ENCODE measurements at regions not wholly inside any gene's neighbourhood (a gene's known extent, or its start where the extent isn't known, plus 50 kb on each side); places are given as distances from the start of the nearest gene placed in this dataset.

DNA sequence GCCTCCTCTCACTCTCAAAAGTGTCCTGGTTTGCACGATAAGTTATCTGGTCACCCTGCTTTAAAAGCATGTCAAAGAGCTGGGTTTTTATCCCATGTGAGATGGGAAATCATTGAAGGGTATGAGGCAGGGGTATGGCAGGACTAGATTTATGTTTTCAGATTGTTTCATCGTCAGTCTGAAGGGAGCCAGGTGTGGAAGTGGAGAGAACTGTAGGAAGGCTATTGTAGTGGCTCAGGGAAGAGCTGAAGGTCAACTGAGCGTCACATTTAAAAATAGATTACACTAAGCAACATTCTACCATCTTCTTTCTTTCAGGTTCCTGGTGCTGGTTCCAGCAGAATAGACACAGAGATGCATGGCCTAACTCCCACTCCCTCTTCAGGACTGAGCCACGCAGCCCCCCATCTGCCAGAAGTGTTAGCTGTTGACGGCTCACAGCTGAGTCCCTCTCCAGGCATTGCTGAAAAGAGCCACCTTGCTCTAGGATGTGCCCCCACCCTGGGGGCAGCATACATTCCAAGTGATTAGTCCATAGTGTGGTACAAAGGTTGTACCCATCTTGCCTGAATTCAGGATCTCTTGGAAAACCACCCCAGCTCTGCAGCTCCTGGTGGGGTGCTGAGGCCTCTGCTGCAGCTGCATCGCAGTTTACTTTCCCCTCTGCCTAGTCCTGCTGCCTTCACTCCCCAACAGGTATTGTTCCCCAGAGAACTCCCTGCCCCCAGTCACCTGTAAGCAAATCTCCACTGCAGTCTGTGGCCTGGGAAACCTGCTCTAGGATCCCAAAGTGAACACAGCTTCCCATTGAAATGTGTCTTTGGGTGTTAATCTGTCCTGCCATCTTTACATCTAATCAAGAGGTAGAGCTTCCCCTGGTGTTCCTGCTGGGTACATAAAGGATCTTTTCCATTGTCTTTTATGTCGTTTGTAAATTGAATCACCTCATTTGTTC, 79.5 kb upstream of the KLF7 start:
- TF ChIP-seq CTCF (IDR thresholded peaks at IDR 0.05; ENCODE audit: low read depth, low read length, missing input control), result no peak
- TF ChIP-seq, protein P1, sequence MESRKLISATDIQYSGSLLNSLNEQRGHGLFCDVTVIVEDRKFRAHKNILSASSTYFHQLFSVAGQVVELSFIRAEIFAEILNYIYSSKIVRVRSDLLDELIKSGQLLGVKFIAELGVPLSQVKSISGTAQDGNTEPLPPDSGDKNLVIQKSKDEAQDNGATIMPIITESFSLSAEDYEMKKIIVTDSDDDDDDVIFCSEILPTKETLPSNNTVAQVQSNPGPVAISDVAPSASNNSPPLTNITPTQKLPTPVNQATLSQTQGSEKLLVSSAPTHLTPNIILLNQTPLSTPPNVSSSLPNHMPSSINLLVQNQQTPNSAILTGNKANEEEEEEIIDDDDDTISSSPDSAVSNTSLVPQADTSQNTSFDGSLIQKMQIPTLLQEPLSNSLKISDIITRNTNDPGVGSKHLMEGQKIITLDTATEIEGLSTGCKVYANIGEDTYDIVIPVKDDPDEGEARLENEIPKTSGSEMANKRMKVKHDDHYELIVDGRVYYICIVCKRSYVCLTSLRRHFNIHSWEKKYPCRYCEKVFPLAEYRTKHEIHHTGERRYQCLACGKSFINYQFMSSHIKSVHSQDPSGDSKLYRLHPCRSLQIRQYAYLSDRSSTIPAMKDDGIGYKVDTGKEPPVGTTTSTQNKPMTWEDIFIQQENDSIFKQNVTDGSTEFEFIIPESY (IDR thresholded peaks at IDR 0.05), result no peak
- TF ChIP-seq HNF4G (IDR thresholded peaks at IDR 0.05), result no peak
- TF ChIP-seq TAF1 (conservative IDR thresholded peaks at IDR 0.05), result no peak
- TF ChIP-seq MAX (IDR thresholded peaks at IDR 0.05), result no peak
- TF ChIP-seq ATF3 (IDR thresholded peaks at IDR 0.05), result no peak

All from liver (tissue), 3 donors.